Hepatocyte (in vitro differentiated cells): ENCODE measurements at regions not wholly inside any gene's neighbourhood (a gene's known extent, or its start where the extent isn't known, plus 50 kb on each side); places are given as distances from the start of the nearest gene placed in this dataset.

Experiments used
- DNase-seq: peaks from one replicate; pipeline ENCODE4 v3.0.0-alpha.2; 2016; ENCODE audit warnings: low spot score
- H2AFZ ChIP-seq: fragments of 200-600 bp; sonication (generic); 2 replicates; pipeline ENCODE4 v1.6.0; 2016; ENCODE audit warnings: antibody characterized with exemption, mild to moderate bottlenecking
- H3K27ac ChIP-seq: fragments of 200-600 bp; sonication (generic); 2 replicates; pipeline ENCODE4 v1.5.1; 2016; ENCODE audit warnings: mild to moderate bottlenecking
- H3K27me3 ChIP-seq: fragments of 200-600 bp; sonication (generic); 2 replicates; pipeline ENCODE4 v1.6.1; 2016
- H3K36me3 ChIP-seq: fragments of 200-600 bp; sonication (generic); replicated peaks from 2 replicates; pipeline ENCODE4 v1.5.1; 2016; ENCODE audit warnings: low read depth; ENCODE audit not compliant: insufficient read depth
- H3K4me1 ChIP-seq: fragments of 200-600 bp; sonication (generic); 2 replicates; pipeline ENCODE4 v1.5.1; 2016; ENCODE audit warnings: mild to moderate bottlenecking, moderate library complexity; ENCODE audit not compliant: insufficient read depth
- H3K4me2 ChIP-seq: fragments of 200-600 bp; sonication (generic); 2 replicates; pipeline ENCODE4 v1.6.0; 2016
- H3K4me3 ChIP-seq: fragments of 200-600 bp; sonication (generic); 2 replicates; pipeline ENCODE4 v1.5.1; 2016; ENCODE audit warnings: mild to moderate bottlenecking
- H3K79me2 ChIP-seq: fragments of 200-600 bp; sonication (generic); 2 replicates; pipeline ENCODE4 v1.6.0; 2017; ENCODE audit warnings: mild to moderate bottlenecking
- H3K9me2 ChIP-seq: fragments of 200-600 bp; sonication (generic); replicated peaks from 2 replicates; pipeline ENCODE4 v1.6.0; 2017; ENCODE audit warnings: mild to moderate bottlenecking; ENCODE audit not compliant: insufficient read depth
- H3K9me3 ChIP-seq: fragments of 200-600 bp; sonication (generic); 2 replicates; pipeline ENCODE4 v1.5.1; 2016; ENCODE audit warnings: low read depth, mild to moderate bottlenecking
- H4K20me1 ChIP-seq: fragments of 200-600 bp; sonication (generic); 2 replicates; pipeline ENCODE4 v1.6.0; 2016; ENCODE audit warnings: mild to moderate bottlenecking; ENCODE audit not compliant: insufficient read depth, poor library complexity, severe bottlenecking
- CTCF ChIP-seq: fragments of 200-600 bp; sonication (generic); IDR thresholded peaks from 2 replicates; pipeline ENCODE4 v1.5.1; 2016; ENCODE audit warnings: antibody characterized with exemption, mild to moderate bottlenecking; ENCODE audit not compliant: poor library complexity
- EZH2 ChIP-seq: fragments of 200-600 bp; sonication (generic); IDR thresholded peaks from 2 replicates; pipeline ENCODE4 v1.6.1; 2016; ENCODE audit warnings: antibody characterized with exemption, mild to moderate bottlenecking, borderline replicate concordance
- EZH2phosphoT487 ChIP-seq: fragments of 200-600 bp; sonication (generic); IDR thresholded peaks from one replicate; pipeline ENCODE4 v1.6.1; 2018; ENCODE audit warnings: antibody characterized with exemption, mild to moderate bottlenecking, low read depth, moderate library complexity; ENCODE audit not compliant: unreplicated experiment, severe bottlenecking
- WGBS: methylation state at CpG from one replicate; pipeline ENCODE4 v1.1.6; 2016; ENCODE audit warnings: low lambda C conversion rate; ENCODE audit errors: missing lambda C conversion rate; 5-methylcytosine and 5-hydroxymethylcytosine counted together

- H3K9me2 ChIP-seq = no peaks in the 10 kb centered on the region
- H3K4me1 ChIP-seq = no peaks in the 10 kb centered on the region
- H4K20me1 ChIP-seq = no peaks in the 10 kb centered on the region
- WGBS = 91% methylated on average over 5 of the region's 5 CpGs
- H3K4me3 ChIP-seq = no peak overlapping the region
- no peak overlapping the region for H3K4me2 ChIP-seq
- H3K79me2 ChIP-seq = no peaks in the 10 kb centered on the region
- no peak overlapping the region for H2AFZ ChIP-seq
- TF ChIP-seq EZH2 (no peak), EZH2phosphoT487 (no peak), CTCF (no peak)
- H3K9me3 ChIP-seq = no peaks in the 10 kb centered on the region
- H3K27me3 ChIP-seq = no peaks in the 10 kb centered on the region
- no peak for DNase-seq
- no peaks in the 10 kb centered on the region for H3K36me3 ChIP-seq
- H3K27ac ChIP-seq = no peak overlapping the region
These were observed 126.8 kb upstream of the RAG2 start for GRCh38 chr11:36724742-36725385.

- no peak for DNase-seq
- H3K9me2 ChIP-seq = no peaks in the 10 kb centered on the region
- no peak overlapping the region for H3K27ac ChIP-seq
- 98% methylated on average over 2 of the region's 2 CpGs for WGBS
- no peaks in the 10 kb centered on the region for H4K20me1 ChIP-seq
- no peaks in the 10 kb centered on the region for H3K36me3 ChIP-seq
- H2AFZ ChIP-seq = no peak overlapping the region
- no peaks in the 10 kb centered on the region for H3K79me2 ChIP-seq
- TF ChIP-seq EZH2 (no peak), CTCF (no peak), EZH2phosphoT487 (no peak)
- no peaks in the 10 kb centered on the region for H3K4me1 ChIP-seq
- H3K4me3 ChIP-seq = no peak overlapping the region
- no peaks in the 10 kb centered on the region for H3K27me3 ChIP-seq
- no peaks in the 10 kb centered on the region for H3K9me3 ChIP-seq
- no peak overlapping the region for H3K4me2 ChIP-seq
These were observed 124.4 kb upstream of the RAG2 start for GRCh38 chr11:36722421-36722820.

- Histone ChIP-seq H3K4me3 (no peak overlapping the region), H3K9me3 (no peaks in the 10 kb centered on the region), H3K36me3 (no peaks in the 10 kb centered on the region), H4K20me1 (no peaks in the 10 kb centered on the region), H3K9me2 (no peaks in the 10 kb centered on the region), H2AFZ (no peak overlapping the region), H3K27me3 (no peaks in the 10 kb centered on the region), H3K4me1 (no peaks in the 10 kb centered on the region), H3K79me2 (no peaks in the 10 kb centered on the region), H3K27ac (no peak overlapping the region), H3K4me2 (no peak overlapping the region)
- WGBS = 75% methylated on average over 8 of the region's 8 CpGs
- DNase-seq = no peak
- no peak for TF ChIP-seq EZH2phosphoT487
- TF ChIP-seq EZH2 = no peak
- TF ChIP-seq CTCF = no peak
These were observed 121.5 kb upstream of the RAG2 start for GRCh38 chr11:36719358-36720107.
